H9 (cell line): ENCODE measurements at regions not wholly inside any gene's neighbourhood (a gene's known extent, or its start where the extent isn't known, plus 50 kb on each side); places are given as distances from the start of the nearest gene placed in this dataset.

Source experiments
- DNase-seq: peaks from one replicate; pipeline ENCODE4 v3.0.0-alpha.2; 2017
- H2AFZ ChIP-seq: one replicate; pipeline ENCODE4 v1.6.1; 2013; ENCODE audit warnings: mild to moderate bottlenecking, low read length, control low read depth, moderate library complexity
- H2AK5ac ChIP-seq: 2 replicates; pipeline ENCODE4 v1.6.1; 2013; ENCODE audit warnings: low read length, control low read depth, mixed read lengths; ENCODE audit not compliant: insufficient read length
- H2BK120ac ChIP-seq: one replicate; pipeline ENCODE4 v1.6.1; 2013; ENCODE audit warnings: low read depth, mild to moderate bottlenecking, low read length, control low read depth, inconsistent platforms; ENCODE audit not compliant: poor library complexity, severe bottlenecking
- H2BK12ac ChIP-seq: 2 replicates; pipeline ENCODE4 v1.6.1; 2013; ENCODE audit warnings: low read length, control low read depth, mixed read lengths, low read depth; ENCODE audit not compliant: insufficient read length
- H2BK15ac ChIP-seq: 2 replicates; pipeline ENCODE4 v1.6.1; 2013; ENCODE audit warnings: low read depth, low read length, control low read depth
- H2BK20ac ChIP-seq: one replicate; pipeline ENCODE4 v1.6.1; 2013; ENCODE audit warnings: low read depth, mild to moderate bottlenecking, low read length, control low read depth, inconsistent platforms; ENCODE audit not compliant: poor library complexity, severe bottlenecking
- H2BK5ac ChIP-seq: 2 replicates; pipeline ENCODE4 v1.6.1; 2013; ENCODE audit warnings: low read length, control low read depth, mixed read lengths; ENCODE audit not compliant: insufficient read length
- H3K14ac ChIP-seq: 2 replicates; pipeline ENCODE4 v1.6.1; 2013; ENCODE audit warnings: low read length, control low read depth; ENCODE audit not compliant: insufficient read depth
- H3K18ac ChIP-seq: 2 replicates; pipeline ENCODE4 v1.6.1; 2013; ENCODE audit warnings: low read depth, mild to moderate bottlenecking, mixed read lengths, low read length, control low read depth; ENCODE audit not compliant: insufficient read length
- H3K23ac ChIP-seq: 2 replicates; pipeline ENCODE4 v1.6.1; 2013; ENCODE audit warnings: low read length, control low read depth, mixed read lengths, low read depth; ENCODE audit not compliant: insufficient read length
- H3K23me2 ChIP-seq: 2 replicates; pipeline ENCODE4 v1.6.1; 2013; ENCODE audit warnings: low read depth, mild to moderate bottlenecking, mixed read lengths, low read length, control low read depth; ENCODE audit not compliant: insufficient read length, poor library complexity, severe bottlenecking
- H3K27ac ChIP-seq: 2 replicates; pipeline ENCODE4 v1.5.1; 2013; ENCODE audit warnings: low read length, control low read depth, mixed read lengths, low read depth; ENCODE audit not compliant: insufficient read length
- H3K27me3 ChIP-seq: 2 replicates; pipeline ENCODE4 v1.6.1; 2013; ENCODE audit warnings: low read length, control low read depth, inconsistent platforms; ENCODE audit not compliant: insufficient read depth
- H3K4ac ChIP-seq: 2 replicates; pipeline ENCODE4 v1.6.1; 2013; ENCODE audit warnings: low read depth, mild to moderate bottlenecking, control low read depth, inconsistent platforms, low read length, moderate library complexity
- H3K4me1 ChIP-seq: 2 replicates; pipeline ENCODE4 v1.6.1; 2013; ENCODE audit warnings: low read length, control low read depth, inconsistent platforms; ENCODE audit not compliant: insufficient read depth
- H3K4me2 ChIP-seq: 2 replicates; pipeline ENCODE4 v1.6.1; 2013; ENCODE audit warnings: low read length, control low read depth, mixed read lengths; ENCODE audit not compliant: insufficient read length, insufficient read depth
- H3K56ac ChIP-seq: 2 replicates; pipeline ENCODE4 v1.6.1; 2013; ENCODE audit warnings: low read depth, mild to moderate bottlenecking, mixed read lengths, low read length, control low read depth; ENCODE audit not compliant: insufficient read length
- H3K79me1 ChIP-seq: 2 replicates; pipeline ENCODE4 v1.6.1; 2013; ENCODE audit warnings: low read depth, mild to moderate bottlenecking, moderate library complexity, low read length, control low read depth, inconsistent platforms; ENCODE audit not compliant: insufficient read depth, poor library complexity, severe bottlenecking
- H3K79me2 ChIP-seq: 2 replicates; pipeline ENCODE4 v1.6.1; 2013; ENCODE audit warnings: low read length, control low read depth, inconsistent platforms; ENCODE audit not compliant: insufficient read depth
- H3K9ac ChIP-seq: 2 replicates; pipeline ENCODE4 v1.6.1; 2013; ENCODE audit warnings: low read length, control low read depth, mixed read lengths; ENCODE audit not compliant: insufficient read length; ENCODE audit errors: extremely low read depth
- H3K9me3 ChIP-seq: one replicate; pipeline ENCODE4 v1.6.1; 2013; ENCODE audit warnings: low read depth, low read length, inconsistent platforms; ENCODE audit not compliant: control insufficient read depth
- H3T11ph ChIP-seq: one replicate; pipeline ENCODE4 v1.6.1; 2013; ENCODE audit warnings: mild to moderate bottlenecking, low read length, control low read depth, inconsistent platforms
- H4K20me1 ChIP-seq: one replicate; pipeline ENCODE4 v1.6.1; 2013; ENCODE audit not compliant: control insufficient read depth, insufficient read length, insufficient read depth
- H4K5ac ChIP-seq: 2 replicates; pipeline ENCODE4 v1.6.1; 2013; ENCODE audit warnings: low read depth, mild to moderate bottlenecking, mixed read lengths, low read length, control low read depth; ENCODE audit not compliant: insufficient read length
- H4K8ac ChIP-seq: replicated peaks from 2 replicates; pipeline ENCODE4 v1.6.1; 2013; ENCODE audit warnings: low read length, control low read depth, mixed read lengths, low read depth; ENCODE audit not compliant: insufficient read length
- H4K91ac ChIP-seq: 2 replicates; pipeline ENCODE4 v1.6.1; 2013; ENCODE audit warnings: low read depth, mild to moderate bottlenecking, moderate library complexity, mixed read lengths, low read length, control low read depth; ENCODE audit not compliant: insufficient read length
- H3K27ac Mint-ChIP-seq, 3 experiments: 2 replicates in 2 of 3; 3 replicates in 1 of 3; pipeline ENCODE4 v1.8.0; 2020 to 2021; ENCODE audit warnings: mixed read lengths in 3 of 3, mild to moderate bottlenecking in 1 of 3, moderate library complexity in 1 of 3
- H3K27me3 Mint-ChIP-seq: 2 replicates; pipeline ENCODE4 v1.8.0; 2021; ENCODE audit warnings: low read depth, mild to moderate bottlenecking, moderate library complexity, mixed read lengths
- H3K36me3 Mint-ChIP-seq, 3 experiments: 2 replicates in 2 of 3; 3 replicates in 1 of 3; pipeline ENCODE4 v1.8.0; 2020 to 2021; ENCODE audit warnings: low read depth in 3 of 3, mixed read lengths in 3 of 3; ENCODE audit not compliant: insufficient read depth in 1 of 3
- H3K4me1 Mint-ChIP-seq, 2 experiments: 2 replicates each; pipeline ENCODE4 v1.8.0; 2020; ENCODE audit warnings: mixed read lengths in 2 of 2
- H3K4me3 Mint-ChIP-seq, 2 experiments: 2 replicates in 1 of 2; 3 replicates in 1 of 2; pipeline ENCODE4 v1.8.0; 2020 to 2021; ENCODE audit warnings: mild to moderate bottlenecking in 2 of 2, mixed read lengths in 2 of 2, moderate library complexity in 1 of 2
- H3K9me3 Mint-ChIP-seq, 2 experiments: 2 replicates in 1 of 2; 3 replicates in 1 of 2; pipeline ENCODE4 v1.8.0; 2020; ENCODE audit warnings: mild to moderate bottlenecking in 2 of 2, mixed read lengths in 2 of 2, moderate library complexity in 1 of 2
- WGBS: extraction: QIAGEN DNeasy Blood & Tissue Kit; methylation state at CpG from one replicate; pipeline ENCODE4 v1.1.7; 2013; ENCODE audit warnings: missing lambda C conversion rate, low lambda C conversion rate, mixed read lengths; ENCODE audit not compliant: insufficient read length; ENCODE audit errors: extremely low coverage; 5-methylcytosine and 5-hydroxymethylcytosine counted together
- TF ChIP-seq, protein P1 (sequence below): fragments of 200-600 bp; sonication (generic); conservative IDR thresholded peaks from 3 replicates; pipeline ENCODE4 v1.8.0; 2021; ENCODE audit warnings: antibody characterized with exemption, mild to moderate bottlenecking

DNA sequence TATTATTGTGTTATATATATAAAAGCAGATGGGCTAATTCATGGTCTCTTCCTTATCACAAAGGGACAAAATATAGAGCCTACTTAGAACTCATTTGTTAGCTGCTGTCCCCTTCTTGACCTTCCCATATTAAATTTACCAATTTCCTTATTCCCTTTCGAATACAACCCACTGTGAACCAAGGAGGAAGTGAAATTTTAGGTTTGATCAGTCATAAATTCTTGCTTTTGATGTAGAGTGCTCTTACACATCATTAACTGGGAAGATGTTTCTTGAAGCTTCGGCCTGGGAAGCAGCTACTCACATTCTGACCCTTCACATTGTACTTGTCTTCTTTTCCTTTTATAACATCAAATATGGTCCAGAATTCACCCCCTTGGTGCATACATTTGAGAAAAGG is 579.0 kb downstream of the LRFN5 start:
- WGBS = no CpG with 5 or more reads among the region's 2 CpGs

More for the DNA sequence above, 579.0 kb downstream of the LRFN5 start:
- Histone ChIP-seq H3K14ac (no peak overlapping the region), H4K20me1 (no peaks in the 10 kb centered on the region), H4K5ac (no peak overlapping the region), H3K9me3 (no peaks in the 10 kb centered on the region), H3K56ac (no peak overlapping the region), H2BK12ac (no peak overlapping the region), H3T11ph (no peak overlapping the region), H3K9ac (no peak overlapping the region), H3K23ac (no peak overlapping the region), H3K27me3 (no peaks in the 10 kb centered on the region), H2BK5ac (no peak overlapping the region), H3K18ac (no peak overlapping the region), H2BK20ac (no peak overlapping the region), H3K79me2 (no peaks in the 10 kb centered on the region), H2AK5ac (no peak overlapping the region), H2BK15ac (no peak overlapping the region), H3K27ac (no peak overlapping the region), H3K4me1 (no peaks in the 10 kb centered on the region), H3K79me1 (no peaks in the 10 kb centered on the region), H3K23me2 (no peaks in the 10 kb centered on the region), H2AFZ (no peak overlapping the region), H4K91ac (no peak overlapping the region), H2BK120ac (no peak overlapping the region), H3K4ac (no peak overlapping the region), H3K4me2 (no peak overlapping the region), H4K8ac (no peak overlapping the region)
- Mint-ChIP-seq H3K4me3 (no peak overlapping the region), H3K36me3 (no peaks in the 10 kb centered on the region), H3K9me3 (no peaks in the 10 kb centered on the region), H3K27me3 (no peaks in the 10 kb centered on the region), H3K4me1 (no peaks in the 10 kb centered on the region), H3K27ac (no peak overlapping the region)
- TF ChIP-seq, protein P1, sequence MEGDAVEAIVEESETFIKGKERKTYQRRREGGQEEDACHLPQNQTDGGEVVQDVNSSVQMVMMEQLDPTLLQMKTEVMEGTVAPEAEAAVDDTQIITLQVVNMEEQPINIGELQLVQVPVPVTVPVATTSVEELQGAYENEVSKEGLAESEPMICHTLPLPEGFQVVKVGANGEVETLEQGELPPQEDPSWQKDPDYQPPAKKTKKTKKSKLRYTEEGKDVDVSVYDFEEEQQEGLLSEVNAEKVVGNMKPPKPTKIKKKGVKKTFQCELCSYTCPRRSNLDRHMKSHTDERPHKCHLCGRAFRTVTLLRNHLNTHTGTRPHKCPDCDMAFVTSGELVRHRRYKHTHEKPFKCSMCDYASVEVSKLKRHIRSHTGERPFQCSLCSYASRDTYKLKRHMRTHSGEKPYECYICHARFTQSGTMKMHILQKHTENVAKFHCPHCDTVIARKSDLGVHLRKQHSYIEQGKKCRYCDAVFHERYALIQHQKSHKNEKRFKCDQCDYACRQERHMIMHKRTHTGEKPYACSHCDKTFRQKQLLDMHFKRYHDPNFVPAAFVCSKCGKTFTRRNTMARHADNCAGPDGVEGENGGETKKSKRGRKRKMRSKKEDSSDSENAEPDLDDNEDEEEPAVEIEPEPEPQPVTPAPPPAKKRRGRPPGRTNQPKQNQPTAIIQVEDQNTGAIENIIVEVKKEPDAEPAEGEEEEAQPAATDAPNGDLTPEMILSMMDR = no peak
- DNase-seq = no peak
